GM21447 (cell line): ENCODE measurements at regions not wholly inside any gene's neighbourhood (a gene's known extent, or its start where the extent isn't known, plus 50 kb on each side); places are given as distances from the start of the nearest gene placed in this dataset.
A peak's percentile ranks its signal among the peaks of the same experiment; 100 is the strongest.
"Not testable (repeated sequence)": the region's sequence is repeated elsewhere in the genome, so short reads cannot be mapped to it uniquely, and the experiment has no call there.

Experiments
- ATAC-seq: cut with Tn5 transposase; IDR thresholded peaks from one replicate; pipeline ENCODE4 v1.9.1; 2021; ENCODE audit not compliant: unreplicated experiment

DNA sequence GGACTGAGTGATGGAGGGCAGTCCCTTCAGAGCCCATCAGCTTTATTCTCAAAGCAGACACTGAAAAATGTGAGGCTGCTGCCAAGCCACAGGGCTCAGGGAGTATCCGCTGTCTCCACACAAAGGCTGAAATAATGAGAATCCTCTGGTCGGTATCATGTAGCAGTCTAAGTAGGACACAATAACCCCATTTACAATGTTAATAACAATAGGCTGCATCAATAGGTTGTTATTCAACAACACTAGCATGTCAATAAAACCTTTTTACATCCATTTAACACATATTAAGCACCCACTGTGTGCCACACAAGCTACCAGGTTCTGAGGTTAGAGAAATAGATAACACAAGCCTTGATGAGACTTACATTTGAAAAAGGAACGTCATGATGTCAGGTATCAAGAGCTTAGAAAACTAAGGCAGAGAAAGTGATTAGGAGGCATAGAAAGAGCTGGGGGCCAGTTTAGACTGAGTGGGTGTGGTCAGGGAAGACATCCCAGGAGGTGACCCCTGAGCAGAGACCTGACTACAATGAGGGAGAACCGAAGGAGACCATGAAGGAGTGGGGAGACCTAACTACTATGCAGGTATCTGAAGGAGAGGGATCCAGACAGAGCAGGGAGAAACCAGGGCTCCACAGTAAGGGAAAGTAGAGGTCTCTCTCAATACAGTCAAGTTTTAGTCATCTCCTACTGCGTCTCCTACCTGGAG, 140.1 kb upstream of the GRIA1 start:
- no peak for ATAC-seq

DNA sequence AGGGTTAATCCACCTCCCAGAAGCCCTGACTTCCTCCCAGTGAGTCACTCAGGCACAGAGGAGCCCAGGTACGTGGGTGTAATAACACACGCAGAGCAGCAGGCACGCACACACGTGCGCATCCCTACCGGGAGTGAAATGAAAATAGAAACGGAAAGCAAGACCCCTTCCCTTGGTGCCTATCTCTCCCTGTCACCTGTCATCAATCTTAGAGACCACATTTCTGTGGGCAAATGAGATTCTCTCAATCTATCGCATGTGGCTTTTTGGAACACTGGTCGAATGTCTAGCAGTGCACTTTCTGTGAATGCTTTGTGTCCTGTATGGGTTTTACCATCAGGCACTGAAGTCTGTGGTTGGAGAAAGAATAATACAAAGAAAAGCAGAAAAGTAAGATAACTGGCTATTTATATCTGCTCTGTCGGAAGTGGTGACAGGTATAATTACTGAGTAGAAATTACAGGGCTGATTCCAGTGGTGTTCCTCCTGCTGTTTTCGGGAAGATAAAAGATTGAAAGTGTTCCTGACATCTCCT, 137.7 kb upstream of the GRIA1 start:
- ATAC-seq: peak; percentile 78

DNA sequence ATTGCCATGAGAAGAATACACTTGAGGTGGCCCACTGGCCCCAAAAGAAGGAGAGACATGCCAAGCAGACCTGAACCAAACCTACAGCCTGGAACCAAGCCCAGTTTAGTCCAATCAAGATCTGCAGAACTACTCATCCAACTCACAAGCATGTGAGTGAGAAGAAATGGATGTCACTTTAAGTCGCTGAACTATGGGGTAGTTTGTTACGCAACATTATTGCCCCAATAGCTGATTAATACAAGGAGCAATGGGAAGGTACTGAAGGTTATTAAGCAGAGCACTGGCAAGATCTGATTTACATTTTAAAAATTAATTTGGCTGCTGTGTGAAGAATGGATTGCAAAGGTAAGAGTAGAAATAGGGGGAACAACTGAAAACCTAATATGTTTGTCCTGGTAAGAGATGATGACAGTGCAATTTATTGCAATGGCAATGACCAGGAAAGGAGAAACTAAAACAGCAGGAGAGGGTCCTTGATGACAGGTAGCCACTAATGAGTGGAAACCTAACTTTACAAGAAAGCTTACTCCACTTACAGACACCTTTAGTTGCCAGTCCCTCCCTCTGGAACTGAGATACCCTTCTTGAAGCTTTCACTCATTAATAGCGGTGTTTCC, 132.9 kb upstream of the GRIA1 start:
- no peak for ATAC-seq

GRCh38 chr5:153358315-153358976, 132.0 kb upstream of the GRIA1 start:
- ATAC-seq: peak; percentile 86

- ATAC-seq: no peak
Measured at GRCh38 chr5:153360860-153361259, 129.6 kb upstream of the GRIA1 start.

GRCh38 chr5:153361735-153362409, 128.6 kb upstream of the GRIA1 start:
- no peak for ATAC-seq

GRCh38 chr5:153365547-153365946, 124.9 kb upstream of the GRIA1 start:
- ATAC-seq: peak; percentile 75

DNA sequence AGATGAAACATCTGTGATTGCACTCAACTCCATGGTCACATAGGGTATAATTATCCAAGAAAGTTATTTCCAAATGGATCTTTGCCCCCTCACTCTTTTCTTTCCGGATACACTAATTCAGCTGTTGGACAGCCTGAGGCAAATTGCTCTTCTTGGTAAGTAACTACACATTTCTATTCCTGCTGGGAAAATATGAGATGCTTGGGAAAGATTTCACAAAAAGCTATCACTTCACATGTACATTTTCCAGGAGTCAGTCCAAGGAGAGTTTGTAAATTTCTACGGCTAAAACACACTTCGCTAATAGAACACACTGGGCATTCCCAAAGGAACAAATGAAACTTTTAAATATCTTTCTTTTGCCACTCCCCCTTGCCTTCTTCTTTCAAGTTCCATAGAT, 123.0 kb upstream of the GRIA1 start:
- no peak for ATAC-seq

GRCh38 chr5:153372425-153373129, 117.9 kb upstream of the GRIA1 start:
- ATAC-seq: no peak

- ATAC-seq: no peak
Measured at GRCh38 chr5:153373130-153373498, 117.4 kb upstream of the GRIA1 start.

GRCh38 chr5:153381630-153382029, 108.8 kb upstream of the GRIA1 start:
- not testable (repeated sequence) for ATAC-seq

DNA sequence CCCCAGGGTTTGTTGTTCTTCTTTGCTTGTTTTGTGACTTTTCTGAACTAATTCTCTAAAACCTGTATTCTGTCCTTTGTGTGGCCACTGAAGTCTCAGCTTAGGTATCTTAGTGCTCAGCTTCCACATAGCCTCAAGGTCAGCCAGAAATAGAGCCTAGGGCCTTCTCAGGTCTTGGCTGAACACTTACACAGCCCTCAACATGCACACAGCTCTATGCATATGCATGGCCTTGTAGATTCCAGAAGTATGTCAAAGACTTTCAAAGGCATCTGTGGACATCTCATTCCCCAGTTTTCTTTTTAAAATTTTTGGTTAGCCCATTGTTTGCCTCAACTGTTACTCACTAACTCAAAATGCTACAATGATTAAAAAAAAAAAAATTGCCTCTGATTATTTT, 99.9 kb upstream of the GRIA1 start:
- no peak for ATAC-seq

- no peak for ATAC-seq
Measured at GRCh38 chr5:153399595-153399994, 90.9 kb upstream of the GRIA1 start.

DNA sequence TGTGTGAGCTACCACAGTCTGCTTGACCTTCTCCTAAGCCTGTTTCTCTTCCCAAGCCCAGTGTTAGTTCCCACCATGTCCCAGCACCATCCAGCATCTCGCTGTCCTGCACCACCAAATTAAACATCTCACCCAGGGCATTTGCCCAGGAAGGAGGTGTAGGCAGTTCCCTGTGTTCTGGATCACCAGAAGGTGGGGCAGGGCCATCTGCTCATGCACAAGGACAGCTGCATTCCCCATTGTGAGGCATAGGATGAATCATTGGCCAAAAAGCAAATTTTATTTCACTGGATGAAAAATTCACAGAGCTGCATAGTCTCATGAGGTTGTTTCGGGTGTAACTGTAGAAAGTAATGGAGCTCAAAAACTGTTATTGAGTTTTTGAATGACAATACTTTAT, 89.5 kb upstream of the GRIA1 start:
- ATAC-seq: no peak

GRCh38 chr5:153402550-153402949, 87.9 kb upstream of the GRIA1 start:
- ATAC-seq: no peak

GRCh38 chr5:153403470-153403869, 87.0 kb upstream of the GRIA1 start:
- no peak for ATAC-seq

- ATAC-seq: no peak
Measured at GRCh38 chr5:153404747-153405146, 85.7 kb upstream of the GRIA1 start.

DNA sequence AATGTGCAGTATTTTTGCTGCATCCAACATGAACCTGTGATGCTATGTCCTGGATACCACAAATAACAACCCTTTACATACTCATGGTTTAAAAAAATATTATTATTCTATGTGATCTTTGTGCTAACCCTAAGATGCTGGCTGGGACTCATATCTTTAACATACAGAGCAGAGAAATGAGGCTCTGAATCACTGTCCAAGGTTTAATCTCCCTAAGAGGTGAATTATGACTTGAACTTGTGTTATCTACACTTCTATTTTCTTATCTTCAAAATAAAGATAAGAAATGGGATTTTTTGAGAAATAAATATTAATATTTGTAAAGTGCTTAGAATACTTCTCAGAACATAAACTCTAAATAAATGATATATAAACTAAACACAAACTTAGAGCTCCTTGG, 68.8 kb upstream of the GRIA1 start:
- ATAC-seq: no peak

- ATAC-seq: no peak
Measured at GRCh38 chr5:153425914-153426313, 64.6 kb upstream of the GRIA1 start.

DNA sequence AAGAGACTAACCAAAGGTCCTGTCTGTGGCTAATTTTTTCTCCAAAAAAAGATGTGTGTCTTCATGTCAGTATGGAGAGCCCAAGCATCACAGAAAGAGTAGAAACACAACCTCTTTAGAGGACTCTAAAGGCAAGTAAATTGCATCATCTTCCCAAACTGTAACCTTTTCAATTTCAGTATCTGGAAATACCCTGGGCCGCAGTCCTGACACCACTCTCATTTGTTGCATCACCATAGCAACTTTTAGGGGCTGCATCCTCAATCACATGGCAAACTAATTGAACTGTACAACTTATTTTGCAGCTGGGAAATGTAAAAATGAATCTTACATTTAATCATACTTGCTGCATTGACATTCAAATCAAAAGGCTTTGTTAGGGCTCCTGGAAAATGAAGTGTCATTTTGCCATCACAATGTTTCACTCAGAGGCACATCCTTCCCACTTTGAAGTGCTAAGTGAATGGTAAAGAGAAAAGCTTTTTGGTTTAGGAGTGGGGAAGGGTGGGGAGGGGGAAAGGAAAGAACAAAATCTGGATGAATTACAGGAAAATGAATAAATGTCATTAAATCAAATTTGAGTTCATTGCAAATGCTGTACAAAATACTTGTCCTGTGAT, 60.6 kb upstream of the GRIA1 start:
- ATAC-seq: peak; percentile 64

DNA sequence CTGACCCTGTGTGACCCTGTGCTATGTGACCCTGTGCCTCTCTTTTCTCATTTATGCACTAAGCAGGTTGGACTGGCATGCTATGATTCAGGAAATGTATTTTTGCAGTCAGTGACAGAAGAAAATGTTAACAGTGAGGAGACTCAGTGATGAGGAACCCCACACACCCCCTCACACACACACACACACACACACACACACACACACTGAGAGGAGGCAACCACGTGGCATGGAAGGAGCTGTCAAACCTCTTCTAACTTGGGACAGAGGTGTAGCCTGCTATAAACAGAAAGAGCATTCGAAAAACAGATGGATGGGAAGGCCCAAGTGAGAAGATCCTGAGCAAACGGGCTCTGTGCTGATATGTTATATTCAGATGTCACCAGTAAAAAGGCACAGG, 57.9 kb upstream of the GRIA1 start:
- no peak for ATAC-seq
